Left lung (tissue), 4 donors: ENCODE measurements at regions not wholly inside any gene's neighbourhood (a gene's known extent, or its start where the extent isn't known, plus 50 kb on each side); places are given as distances from the start of the nearest gene placed in this dataset.
"Not testable (repeated sequence)": the region's sequence is repeated elsewhere in the genome, so short reads cannot be mapped to it uniquely, and the experiment has no call there.

Experiments used
- ATAC-seq: fragments of 200-7000 bp; cut with Tn5 transposase; one replicate; pipeline ENCODE4 v1.9.1; 2020; ENCODE audit warnings: moderate library complexity
- DNase-seq, 4 donors: peaks; one replicate each; pipeline ENCODE4 v3.0.0-alpha.2; 2013 to 2020
- H3K27ac ChIP-seq, 2 donors: fragments of 200-600 bp; sonication (generic) in 1 of 2; one replicate each; pipeline versions ENCODE4 v1.5.0 to v1.8.0; 2020 to 2021
- H3K27me3 ChIP-seq, 2 donors: fragments of 200-600 bp; sonication (generic) in 1 of 2; one replicate each; pipeline versions ENCODE4 v1.5.0 to v1.8.0; 2020 to 2021
- H3K36me3 ChIP-seq, 2 donors: fragments of 200-600 bp; sonication (generic) in 1 of 2; one replicate each; pipeline versions ENCODE4 v1.5.0 to v1.8.0; 2020 to 2021
- H3K4me1 ChIP-seq, 2 donors: fragments of 200-600 bp; one replicate each; pipeline ENCODE4 v1.8.0; 2021
- H3K4me3 ChIP-seq, 2 donors: fragments of 200-600 bp; sonication (generic) in 1 of 2; one replicate each; pipeline versions ENCODE4 v1.5.0 to v1.8.0; 2020 to 2021; ENCODE audit warnings: mild to moderate bottlenecking in 1 of 2
- H3K9me3 ChIP-seq, 2 donors: fragments of 200-600 bp; sonication (generic) in 1 of 2; one replicate each; pipeline versions ENCODE4 v1.5.0 to v1.8.0; 2020 to 2021
- CTCF ChIP-seq, 2 donors: fragments of 200-600 bp; sonication (generic) in 1 of 2; IDR thresholded peaks; one replicate each; pipeline versions ENCODE4 v1.5.0 to v1.8.0; 2021; ENCODE audit warnings: antibody characterized with exemption in 2 of 2
- intact Hi-C, 2 donors: fragments of 100-400 bp; cut with DNase I; formaldehyde crosslinking; loops; one replicate each; pipeline versions ENCODE4 v1.11.2 to v1.14.2; 2022
- donor health status: DM: no; HTN: yes; CAD: no.
- donor health status: DM: no; HTN: no; CAD: no.

DNA sequence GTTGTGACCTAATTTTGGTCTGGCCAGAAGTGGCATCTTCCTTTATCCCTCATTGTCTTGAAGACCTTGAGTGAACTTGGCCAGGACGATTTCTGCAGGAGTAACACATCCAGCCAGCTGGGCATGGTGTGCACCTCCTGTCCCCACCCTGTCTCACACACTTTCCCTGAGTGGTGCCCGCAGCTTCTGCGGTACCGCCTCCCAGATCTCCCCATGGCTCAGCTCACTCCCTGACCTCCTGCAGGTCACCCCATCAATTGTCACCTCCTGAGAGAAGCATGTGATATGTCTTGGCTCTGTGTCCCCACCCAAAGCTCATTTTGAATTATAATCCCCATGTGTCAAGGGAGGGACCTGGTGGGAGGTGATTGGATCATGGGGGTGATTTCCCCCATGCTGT lies 50.2 kb upstream of the TP53I11 start:
- no peak overlapping the region for H3K4me3 ChIP-seq
- H3K9me3 ChIP-seq: no peaks in the 10 kb centered on the region
- no peaks in the 10 kb centered on the region for H3K27me3 ChIP-seq
- no peaks in the 10 kb centered on the region for H3K36me3 ChIP-seq
- no peak for DNase-seq
- intact Hi-C loops: no loop called here
- H3K27ac ChIP-seq: no peak overlapping the region
- no peaks in the 10 kb centered on the region for H3K4me1 ChIP-seq
- no peak for ATAC-seq
- TF ChIP-seq CTCF (IDR thresholded peaks at IDR 0.05): no peak

DNA sequence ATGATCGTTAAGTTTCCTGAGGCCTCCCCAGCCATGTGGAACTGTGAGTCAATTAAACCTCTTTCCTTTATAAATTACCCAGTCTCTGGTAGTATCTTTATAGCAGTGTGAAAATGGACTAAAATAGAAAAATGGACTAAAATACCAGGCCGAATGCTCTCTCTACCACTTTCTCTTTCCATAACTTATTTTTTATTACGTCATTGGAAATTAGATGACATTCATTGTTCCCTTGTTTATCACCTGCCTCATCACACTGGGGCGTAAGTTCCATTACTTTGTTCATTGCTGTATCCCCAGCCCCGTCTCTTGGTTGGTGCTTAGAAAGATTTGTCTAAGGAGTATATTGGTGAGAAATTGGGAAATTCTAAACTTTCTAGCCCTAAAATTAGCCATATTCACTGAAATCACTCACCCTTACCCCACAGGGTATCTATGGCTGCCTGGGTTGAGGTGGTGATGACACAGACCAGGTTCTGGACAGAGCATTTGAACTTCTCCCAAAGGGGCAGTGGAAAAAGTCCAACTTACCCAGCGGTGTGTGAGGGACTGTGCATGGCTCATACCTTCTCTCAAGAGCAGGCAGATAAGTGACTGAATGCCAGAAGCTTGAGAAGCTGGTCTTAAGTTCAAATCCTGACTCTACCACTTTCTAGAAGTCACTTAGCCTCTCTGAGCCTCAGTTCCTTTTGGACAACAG lies 50.9 kb upstream of the TP53I11 start:
- ATAC-seq: no peak
- H3K27me3 ChIP-seq: no peaks in the 10 kb centered on the region

DNA sequence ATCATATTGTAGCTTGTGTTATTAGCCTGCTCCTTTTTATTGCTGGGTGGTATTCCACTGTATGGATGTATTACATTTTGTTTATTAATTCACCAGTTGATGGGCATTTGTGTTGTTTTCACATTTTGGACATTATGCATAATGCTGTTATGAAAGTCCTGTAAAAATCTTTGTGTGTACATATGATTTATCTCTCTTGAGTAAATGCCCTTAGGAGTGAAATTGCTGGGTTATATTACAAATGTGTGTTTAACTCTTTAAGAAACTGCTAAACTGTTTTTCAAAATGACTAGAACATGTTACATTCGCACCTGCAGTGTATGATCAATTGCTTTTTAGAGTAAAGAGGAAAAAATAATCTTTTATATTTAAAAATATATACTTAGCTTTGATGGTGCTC lies 54.4 kb upstream of the TP53I11 start:
- Histone ChIP-seq H3K27ac (no peak overlapping the region), H3K4me3 (no peak overlapping the region), H3K27me3 (no peaks in the 10 kb centered on the region), H3K36me3 (no peaks in the 10 kb centered on the region), H3K4me1 (no peaks in the 10 kb centered on the region), H3K9me3 (no peaks in the 10 kb centered on the region)
- no peak for ATAC-seq
- TF ChIP-seq CTCF (IDR thresholded peaks at IDR 0.05): no peak
- DNase-seq: no peak
- intact Hi-C loops: no loop called here

More for the DNA sequence above, 50.9 kb upstream of the TP53I11 start:
- Histone ChIP-seq H3K36me3 (no peaks in the 10 kb centered on the region), H3K27ac (no peak overlapping the region), H3K4me3 (no peak overlapping the region), H3K9me3 (no peaks in the 10 kb centered on the region), H3K4me1 (no peaks in the 10 kb centered on the region)
- no peak for DNase-seq
- no peak for TF ChIP-seq CTCF (IDR thresholded peaks at IDR 0.05)
- intact Hi-C loops: no loop called here

GRCh38 chr11:45007011-45007410 lies 56.3 kb upstream of the TP53I11 start:
- peaks cover 0 to 4% of the 10 kb centered on the region in 2 donors for H3K9me3 ChIP-seq
- no peaks in the 10 kb centered on the region for H3K4me1 ChIP-seq
- H3K27ac ChIP-seq: no peak overlapping the region
- intact Hi-C loops: no loop called here
- H3K27me3 ChIP-seq: no peaks in the 10 kb centered on the region
- ATAC-seq (no peak), DNase-seq (no peak)
- H3K36me3 ChIP-seq: no peaks in the 10 kb centered on the region
- H3K4me3 ChIP-seq: no peak overlapping the region
- no peak for TF ChIP-seq CTCF (IDR thresholded peaks at IDR 0.05)

GRCh38 chr11:45015983-45016382 lies 65.3 kb upstream of the TP53I11 start:
- H3K36me3 ChIP-seq, H3K4me3 ChIP-seq, H3K4me1 ChIP-seq, H3K27me3 ChIP-seq, ATAC-seq, H3K27ac ChIP-seq, intact Hi-C loops, DNase-seq: not testable (repeated sequence)
- H3K9me3 ChIP-seq: peaks cover 0 to 12% of the 10 kb centered on the region in 2 donors

DNA sequence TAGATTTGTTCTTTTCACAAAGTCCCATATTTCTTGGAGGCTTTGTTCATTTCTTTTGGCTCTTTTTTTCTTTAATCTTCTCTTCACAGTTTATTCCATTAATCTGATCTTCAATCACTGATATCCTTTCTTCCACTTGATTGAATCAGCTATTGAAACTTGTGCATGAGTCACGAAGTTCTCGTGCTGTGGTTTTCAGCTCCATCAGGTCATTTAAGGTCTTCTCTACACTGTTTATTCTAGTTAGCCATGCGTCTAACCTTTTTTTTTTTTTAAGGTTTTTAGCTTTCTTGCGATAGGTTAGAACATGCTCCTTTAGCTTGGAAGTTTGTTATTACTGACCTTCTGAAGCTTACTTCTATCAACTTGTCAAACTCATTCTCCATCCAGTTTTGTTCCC lies 65.8 kb upstream of the TP53I11 start:
- H3K27ac ChIP-seq, H3K4me3 ChIP-seq, ATAC-seq, intact Hi-C loops, DNase-seq, H3K36me3 ChIP-seq, H3K4me1 ChIP-seq, H3K27me3 ChIP-seq: not testable (repeated sequence)
- H3K9me3 ChIP-seq: peaks cover 0 to 11% of the 10 kb centered on the region in 2 donors
